ENCODE measurements at regions not wholly inside any gene's neighbourhood (a gene's known extent, or its start where the extent isn't known, plus 50 kb on each side); places are given as distances from the start of the nearest gene placed in this dataset.

GRCh38 chr4:153115322-153116290 lies 88.6 kb upstream of the TRIM2 start:
- H3K4me3 Mint-ChIP-seq (ENCODE audit: unreplicated experiment): peak overlapping the region; percentile 48

DNA sequence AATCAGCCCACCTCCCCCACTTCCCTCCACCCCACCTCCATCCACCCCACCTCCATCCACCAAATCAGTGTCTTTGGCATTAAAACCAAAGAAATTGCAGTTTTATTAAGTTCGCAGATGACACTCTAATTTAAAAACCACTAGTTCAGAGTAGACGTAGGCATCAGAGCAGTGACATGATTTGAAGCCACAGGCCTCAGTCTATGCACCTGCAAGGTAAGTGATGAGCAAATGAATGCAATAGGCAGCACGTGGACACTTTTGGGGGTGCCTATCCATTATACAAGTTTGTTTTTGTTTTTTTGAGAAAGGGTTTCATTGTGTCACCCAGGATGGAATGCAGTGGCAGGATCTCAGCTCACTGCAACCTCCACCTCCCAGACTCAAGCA lies 88.0 kb upstream of the TRIM2 start:
- H3K36me3 Mint-ChIP-seq (ENCODE audit: unreplicated experiment): no peaks in the 10 kb centered on the region
- H3K9me3 Mint-ChIP-seq (ENCODE audit: unreplicated experiment): no peaks in the 10 kb centered on the region
- peaks cover 2% of the 10 kb centered on the region for H3K4me1 Mint-ChIP-seq (ENCODE audit: unreplicated experiment)
- no peak overlapping the region for H3K4me3 Mint-ChIP-seq (ENCODE audit: unreplicated experiment)
- TF ChIP-seq, protein P1, sequence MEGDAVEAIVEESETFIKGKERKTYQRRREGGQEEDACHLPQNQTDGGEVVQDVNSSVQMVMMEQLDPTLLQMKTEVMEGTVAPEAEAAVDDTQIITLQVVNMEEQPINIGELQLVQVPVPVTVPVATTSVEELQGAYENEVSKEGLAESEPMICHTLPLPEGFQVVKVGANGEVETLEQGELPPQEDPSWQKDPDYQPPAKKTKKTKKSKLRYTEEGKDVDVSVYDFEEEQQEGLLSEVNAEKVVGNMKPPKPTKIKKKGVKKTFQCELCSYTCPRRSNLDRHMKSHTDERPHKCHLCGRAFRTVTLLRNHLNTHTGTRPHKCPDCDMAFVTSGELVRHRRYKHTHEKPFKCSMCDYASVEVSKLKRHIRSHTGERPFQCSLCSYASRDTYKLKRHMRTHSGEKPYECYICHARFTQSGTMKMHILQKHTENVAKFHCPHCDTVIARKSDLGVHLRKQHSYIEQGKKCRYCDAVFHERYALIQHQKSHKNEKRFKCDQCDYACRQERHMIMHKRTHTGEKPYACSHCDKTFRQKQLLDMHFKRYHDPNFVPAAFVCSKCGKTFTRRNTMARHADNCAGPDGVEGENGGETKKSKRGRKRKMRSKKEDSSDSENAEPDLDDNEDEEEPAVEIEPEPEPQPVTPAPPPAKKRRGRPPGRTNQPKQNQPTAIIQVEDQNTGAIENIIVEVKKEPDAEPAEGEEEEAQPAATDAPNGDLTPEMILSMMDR (IDR thresholded peaks at IDR 0.05): no peak
- DNase-seq (ENCODE audit: extremely low spot score, unreplicated experiment): peak; percentile 32
- H3K27me3 Mint-ChIP-seq (ENCODE audit: unreplicated experiment): no peaks in the 10 kb centered on the region
- H3K27ac Mint-ChIP-seq (ENCODE audit: unreplicated experiment): no peak overlapping the region

More at GRCh38 chr4:153115322-153116290, 88.6 kb upstream of the TRIM2 start:
- Mint-ChIP-seq H3K9me3 (ENCODE audit: unreplicated experiment) (no peaks in the 10 kb centered on the region), H3K27ac (ENCODE audit: unreplicated experiment) (no peak overlapping the region), H3K27me3 (ENCODE audit: unreplicated experiment) (no peaks in the 10 kb centered on the region), H3K4me1 (ENCODE audit: unreplicated experiment) (peaks cover 1% of the 10 kb centered on the region), H3K36me3 (ENCODE audit: unreplicated experiment) (no peaks in the 10 kb centered on the region)
- TF ChIP-seq, protein P1 (IDR thresholded peaks at IDR 0.05): no peak
- DNase-seq (ENCODE audit: extremely low spot score, unreplicated experiment): peak; percentile 76

DNA sequence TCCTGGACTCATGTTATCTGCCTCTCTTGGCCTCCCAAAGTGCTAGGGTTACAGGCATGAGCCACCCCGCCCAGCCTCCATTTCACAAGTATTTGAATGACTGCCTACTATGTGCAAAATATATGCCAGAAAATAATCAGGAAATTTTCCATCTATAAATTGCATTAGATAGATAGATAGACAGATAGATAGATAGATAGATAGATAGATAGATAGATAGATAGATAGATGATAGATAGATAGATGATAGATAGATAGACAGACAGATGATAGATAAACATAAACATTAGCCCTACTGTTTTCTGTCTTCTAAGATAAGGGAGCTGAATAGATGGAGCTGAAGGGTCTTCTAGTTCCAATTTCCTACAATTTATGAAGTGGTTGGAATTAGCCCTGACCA lies 87.4 kb upstream of the TRIM2 start:
- peaks cover 7% of the 10 kb centered on the region for H3K4me1 Mint-ChIP-seq (ENCODE audit: unreplicated experiment)
- H3K36me3 Mint-ChIP-seq (ENCODE audit: unreplicated experiment): no peaks in the 10 kb centered on the region
- no peaks in the 10 kb centered on the region for H3K27me3 Mint-ChIP-seq (ENCODE audit: unreplicated experiment)
- H3K27ac Mint-ChIP-seq (ENCODE audit: unreplicated experiment): peak overlapping the region; percentile 47
- no peaks in the 10 kb centered on the region for H3K9me3 Mint-ChIP-seq (ENCODE audit: unreplicated experiment)
- DNase-seq (ENCODE audit: extremely low spot score, unreplicated experiment): no peak
- TF ChIP-seq, protein P1 (IDR thresholded peaks at IDR 0.05): no peak
- no peak overlapping the region for H3K4me3 Mint-ChIP-seq (ENCODE audit: unreplicated experiment)

- Mint-ChIP-seq H3K36me3 (ENCODE audit: unreplicated experiment) (no peaks in the 10 kb centered on the region), H3K9me3 (ENCODE audit: unreplicated experiment) (no peaks in the 10 kb centered on the region), H3K27me3 (ENCODE audit: unreplicated experiment) (no peaks in the 10 kb centered on the region), H3K4me3 (ENCODE audit: unreplicated experiment) (no peak overlapping the region), H3K27ac (ENCODE audit: unreplicated experiment) (no peak overlapping the region), H3K4me1 (ENCODE audit: unreplicated experiment) (peaks cover 7% of the 10 kb centered on the region)
- TF ChIP-seq, protein P1 (IDR thresholded peaks at IDR 0.05): no peak
- DNase-seq (ENCODE audit: extremely low spot score, unreplicated experiment): no peak
Observed at GRCh38 chr4:153117554-153117953, 86.7 kb upstream of the TRIM2 start.

DNA sequence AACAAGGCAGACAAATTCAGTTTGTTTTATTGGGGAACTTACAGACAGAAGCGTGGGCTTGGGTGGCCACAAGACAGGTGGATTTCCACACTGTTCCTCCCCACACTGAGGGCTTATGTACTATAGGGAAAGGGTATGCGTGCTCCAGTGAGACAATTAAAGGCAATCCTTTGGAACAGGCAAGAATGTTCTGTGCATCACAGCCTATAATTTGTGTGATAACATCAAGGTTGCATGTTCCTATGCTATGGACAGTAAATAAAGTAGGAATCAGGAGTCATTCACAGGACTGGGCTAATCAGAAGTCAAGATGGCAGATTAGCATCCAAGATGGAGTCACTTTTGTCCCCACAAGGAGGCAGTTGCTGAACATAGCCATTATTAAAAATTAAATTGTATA lies 84.6 kb upstream of the TRIM2 start:
- no peaks in the 10 kb centered on the region for H3K9me3 Mint-ChIP-seq (ENCODE audit: unreplicated experiment)
- TF ChIP-seq, protein P1 (IDR thresholded peaks at IDR 0.05): no peak
- peaks cover 7% of the 10 kb centered on the region for H3K4me1 Mint-ChIP-seq (ENCODE audit: unreplicated experiment)
- no peak overlapping the region for H3K27ac Mint-ChIP-seq (ENCODE audit: unreplicated experiment)
- no peak overlapping the region for H3K4me3 Mint-ChIP-seq (ENCODE audit: unreplicated experiment)
- no peaks in the 10 kb centered on the region for H3K27me3 Mint-ChIP-seq (ENCODE audit: unreplicated experiment)
- no peaks in the 10 kb centered on the region for H3K36me3 Mint-ChIP-seq (ENCODE audit: unreplicated experiment)
- peak; percentile 3 for DNase-seq (ENCODE audit: extremely low spot score, unreplicated experiment)

Data from osteocyte (in vitro differentiated cells).